Neural cell (in vitro differentiated cells): ENCODE measurements at regions not wholly inside any gene's neighbourhood (a gene's known extent, or its start where the extent isn't known, plus 50 kb on each side); places are given as distances from the start of the nearest gene placed in this dataset.

ENCODE experiments used
- H2AFZ ChIP-seq: fragments of 200-600, 300-800 bp; sonication (generic), shearing (Covaris generic); 2 replicates; pipeline ENCODE4 v1.6.0; 2014; ENCODE audit warnings: low read depth, mild to moderate bottlenecking, antibody characterized with exemption, low read length, moderate library complexity
- H3F3A ChIP-seq: fragments of 200-600 bp; shearing (Covaris generic); 2 replicates; pipeline ENCODE4 v1.6.1; 2016; ENCODE audit warnings: mild to moderate bottlenecking, moderate library complexity, mixed read lengths, antibody characterized with exemption, low read length; ENCODE audit not compliant: insufficient read depth, poor library complexity, severe bottlenecking
- H3K27ac ChIP-seq: fragments of 200-600, 300-800 bp; sonication (generic), shearing (Covaris generic); 2 replicates; pipeline ENCODE4 v1.5.1; 2014; ENCODE audit warnings: mild to moderate bottlenecking, low read length, moderate library complexity
- H3K27me3 ChIP-seq: fragments of 300-800, 200-600 bp; sonication (generic), shearing (Covaris generic); 2 replicates; pipeline ENCODE4 v1.6.0; 2014; ENCODE audit warnings: mild to moderate bottlenecking, low read depth, low read length, moderate library complexity; ENCODE audit not compliant: insufficient read depth
- H3K36me3 ChIP-seq: fragments of 300-800, 200-600 bp; sonication (generic), shearing (Covaris generic); 2 replicates; pipeline ENCODE4 v1.5.1; 2014; ENCODE audit warnings: mild to moderate bottlenecking, antibody characterized with exemption, low read length, moderate library complexity; ENCODE audit not compliant: insufficient read depth
- H3K4me2 ChIP-seq: fragments of 300-800, 200-600 bp; sonication (generic), shearing (Covaris generic); 2 replicates; pipeline ENCODE4 v1.6.0; 2014; ENCODE audit warnings: mild to moderate bottlenecking, low read length
- H3K4me3 ChIP-seq: fragments of 300-800, 200-600 bp; sonication (generic), shearing (Covaris generic); 2 replicates; pipeline ENCODE4 v1.5.1; 2014; ENCODE audit warnings: mild to moderate bottlenecking, low read length, moderate library complexity
- H3K79me2 ChIP-seq: fragments of 200-600 bp; shearing (Covaris generic); replicated peaks from 2 replicates; pipeline ENCODE4 v1.6.0; 2014; ENCODE audit warnings: mild to moderate bottlenecking, low read length, moderate library complexity; ENCODE audit not compliant: insufficient read depth
- H3K9ac ChIP-seq: fragments of 300-800, 200-600 bp; sonication (generic), shearing (Covaris generic); 2 replicates; pipeline ENCODE4 v1.6.1; 2016; ENCODE audit warnings: mild to moderate bottlenecking, low read length, mixed read lengths
- H3K9me2 ChIP-seq: fragments of 200-600 bp; shearing (Covaris generic); 2 replicates; pipeline ENCODE4 v1.6.1; 2016; ENCODE audit warnings: mild to moderate bottlenecking, low read length, mixed read lengths; ENCODE audit not compliant: insufficient read depth
- H3K9me3 ChIP-seq: fragments of 200-600, 300-800 bp; sonication (generic), shearing (Covaris generic); 2 replicates; pipeline ENCODE4 v1.6.1; 2016; ENCODE audit warnings: mild to moderate bottlenecking, mixed run types, low read length, moderate library complexity, mixed read lengths
- H4K20me1 ChIP-seq: fragments of 200-600 bp; shearing (Covaris generic); 2 replicates; pipeline ENCODE4 v1.6.1; 2016; ENCODE audit warnings: mild to moderate bottlenecking, mixed run types; ENCODE audit not compliant: insufficient read depth
- CTCF ChIP-seq: fragments of 450-650 bp; IDR thresholded peaks from 2 replicates; pipeline ENCODE4 v1.5.1; 2014; ENCODE audit warnings: antibody characterized with exemption, mild to moderate bottlenecking, moderate library complexity; ENCODE audit not compliant: poor library complexity, severe bottlenecking
- POLR2AphosphoS5 ChIP-seq: IDR thresholded peaks from 2 replicates; pipeline ENCODE4 v1.6.1; 2012
- REST ChIP-seq: IDR thresholded peaks from 2 replicates; pipeline ENCODE4 v1.6.1; 2012; ENCODE audit warnings: borderline replicate concordance
- SMC3 ChIP-seq: fragments of 450-650 bp; conservative IDR thresholded peaks from 2 replicates; pipeline ENCODE4 v1.6.1; 2014; ENCODE audit warnings: antibody characterized with exemption, mild to moderate bottlenecking, moderate library complexity; ENCODE audit not compliant: poor library complexity

DNA sequence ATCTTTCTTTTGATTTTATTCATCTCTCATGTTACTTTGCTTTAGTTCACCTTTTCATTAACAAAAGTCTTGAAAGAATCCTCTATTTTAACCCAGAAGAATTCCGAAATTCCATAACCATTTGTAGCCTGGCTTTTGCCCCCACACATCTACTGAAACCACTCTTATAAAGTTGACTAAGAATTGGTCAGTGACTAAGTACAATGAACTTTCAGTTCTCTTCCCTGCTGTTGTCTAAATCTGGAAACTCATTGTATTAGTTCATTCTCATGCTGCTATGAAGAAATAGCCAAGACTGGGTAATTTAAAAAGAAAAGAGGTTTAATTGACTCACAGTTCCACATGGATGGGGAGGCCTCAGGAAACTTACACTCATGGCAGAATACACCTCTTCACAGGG, 49.9 kb upstream of the PNPT1 start:
- Histone ChIP-seq H3K4me3 (no peak overlapping the region), H3F3A (no peaks in the 10 kb centered on the region), H3K27me3 (no peaks in the 10 kb centered on the region), H3K27ac (no peak overlapping the region), H2AFZ (no peak overlapping the region), H3K79me2 (no peaks in the 10 kb centered on the region), H3K9me3 (no peaks in the 10 kb centered on the region), H3K4me2 (no peak overlapping the region), H3K9ac (no peak overlapping the region), H3K9me2 (no peaks in the 10 kb centered on the region), H3K36me3 (no peaks in the 10 kb centered on the region), H4K20me1 (no peaks in the 10 kb centered on the region)
- no peak for TF ChIP-seq POLR2AphosphoS5
- no peak for TF ChIP-seq REST
- no peak for TF ChIP-seq CTCF
- no peak for TF ChIP-seq SMC3
